Liver (tissue), 8 donors: ENCODE measurements at regions not wholly inside any gene's neighbourhood (a gene's known extent, or its start where the extent isn't known, plus 50 kb on each side); places are given as distances from the start of the nearest gene placed in this dataset.

Experiments
- DNase-seq: peaks from one replicate; pipeline ENCODE4 v3.0.0-alpha.2; 2017; ENCODE audit warnings: low spot score
- H3K27ac ChIP-seq, 2 donors: one replicate each; pipeline ENCODE4 v1.7.0; 2013; ENCODE audit warnings: inconsistent platforms in 2 of 2, low read length in 2 of 2, control low read depth in 1 of 2, low read depth in 1 of 2, mild to moderate bottlenecking in 1 of 2
- H3K27me3 ChIP-seq, 4 donors: one replicate each; pipeline versions ENCODE4 v1.6.1 to v1.7.0; 2013; ENCODE audit warnings: low read length in 3 of 4, inconsistent platforms in 1 of 4, mild to moderate bottlenecking in 1 of 4, moderate library complexity in 1 of 4; ENCODE audit not compliant: control insufficient read depth in 4 of 4, insufficient read depth in 4 of 4
- H3K36me3 ChIP-seq, 4 donors: one replicate each; pipeline versions ENCODE4 v1.6.1 to v1.7.0; 2013; ENCODE audit warnings: low read length in 3 of 4, mild to moderate bottlenecking in 3 of 4, low read depth in 1 of 4, moderate library complexity in 1 of 4; ENCODE audit not compliant: control insufficient read depth in 4 of 4, insufficient read depth in 3 of 4
- H3K4me1 ChIP-seq, 4 donors: one replicate each; pipeline versions ENCODE4 v1.6.1 to v1.7.0; 2013; ENCODE audit warnings: low read length in 3 of 4, mild to moderate bottlenecking in 3 of 4, moderate library complexity in 1 of 4; ENCODE audit not compliant: control insufficient read depth in 4 of 4, insufficient read depth in 4 of 4
- H3K4me3 ChIP-seq, 3 donors: one replicate each; pipeline versions ENCODE4 v1.6.1 to v1.7.0; 2013; ENCODE audit warnings: low read length in 3 of 3, control low read depth in 1 of 3, low read depth in 1 of 3, mild to moderate bottlenecking in 1 of 3
- H3K9ac ChIP-seq, 2 donors: one replicate each; pipeline ENCODE4 v1.7.0; 2013; ENCODE audit warnings: low read length in 2 of 2, mild to moderate bottlenecking in 2 of 2, moderate library complexity in 2 of 2, control low read depth in 1 of 2, low read depth in 1 of 2
- H3K9me3 ChIP-seq, 4 donors: one replicate each; pipeline versions ENCODE4 v1.6.1 to v1.7.0; 2013; ENCODE audit warnings: low read length in 3 of 4; ENCODE audit not compliant: control insufficient read depth in 4 of 4
- CTCF ChIP-seq: fragments of 150-350 bp; IDR thresholded peaks from 2 replicates; pipeline ENCODE4 v1.5.1; 2017; ENCODE audit warnings: improper control_type of control experiment, low read depth, low read length; ENCODE audit not compliant: missing input control
- EGR1 ChIP-seq, 2 donors: IDR thresholded peaks; 2 replicates each; pipeline ENCODE4 v1.6.1; 2016 to 2018; ENCODE audit warnings: antibody characterized with exemption in 2 of 2, low read depth in 2 of 2
- FOXA1 ChIP-seq: IDR thresholded peaks from 2 replicates; pipeline ENCODE4 v1.6.1; 2016; ENCODE audit warnings: antibody characterized with exemption
- FOXA2 ChIP-seq: IDR thresholded peaks from 2 replicates; pipeline ENCODE4 v1.6.1; 2016; ENCODE audit warnings: antibody characterized with exemption
- GABPA ChIP-seq, 2 donors: IDR thresholded peaks in 1 of 2; conservative IDR thresholded peaks in 1 of 2; 2 replicates each; pipeline ENCODE4 v1.6.1; 2016; ENCODE audit warnings: antibody characterized with exemption in 2 of 2, mild to moderate bottlenecking in 1 of 2, moderate library complexity in 1 of 2
- HNF4A ChIP-seq, 2 donors: conservative IDR thresholded peaks; 2 replicates each; pipeline ENCODE4 v1.6.1; 2016; ENCODE audit warnings: antibody characterized with exemption in 2 of 2, mild to moderate bottlenecking in 2 of 2
- HNF4G ChIP-seq: IDR thresholded peaks from 2 replicates; pipeline ENCODE4 v1.6.1; 2016; ENCODE audit warnings: antibody characterized with exemption
- JUND ChIP-seq, 2 donors: IDR thresholded peaks; 2 replicates each; pipeline ENCODE4 v1.6.1; 2016; ENCODE audit warnings: antibody characterized with exemption in 2 of 2
- MAX ChIP-seq: IDR thresholded peaks from 2 replicates; pipeline ENCODE4 v1.6.1; 2016; ENCODE audit warnings: antibody characterized with exemption
- NR2F2 ChIP-seq: IDR thresholded peaks from 2 replicates; pipeline ENCODE4 v1.6.1; 2016; ENCODE audit warnings: antibody characterized with exemption
- RAD21 ChIP-seq, 2 donors: IDR thresholded peaks; 2 replicates each; pipeline ENCODE4 v1.6.1; 2016; ENCODE audit warnings: antibody characterized with exemption in 2 of 2, mild to moderate bottlenecking in 2 of 2
- RXRA ChIP-seq, 2 donors: IDR thresholded peaks; 2 replicates each; pipeline ENCODE4 v1.6.1; 2017 to 2018; ENCODE audit warnings: antibody characterized with exemption in 2 of 2, mild to moderate bottlenecking in 1 of 2
- SP1 ChIP-seq: IDR thresholded peaks from 2 replicates; pipeline ENCODE4 v1.6.1; 2018; ENCODE audit warnings: antibody characterized with exemption, mild to moderate bottlenecking
- TAF1 ChIP-seq: conservative IDR thresholded peaks from 2 replicates; pipeline ENCODE4 v1.6.1; 2016; ENCODE audit warnings: antibody characterized with exemption, mild to moderate bottlenecking
- YY1 ChIP-seq: IDR thresholded peaks from 2 replicates; pipeline ENCODE4 v1.6.1; 2016; ENCODE audit warnings: antibody characterized with exemption, mild to moderate bottlenecking
- WGBS: extraction: QIAGEN DNeasy Blood & Tissue Kit; methylation state at CpG from one replicate; pipeline ENCODE4 v1.1.7; 2013; 5-methylcytosine and 5-hydroxymethylcytosine counted together
- TF ChIP-seq, protein P1 (sequence below): IDR thresholded peaks from 2 replicates; pipeline ENCODE4 v1.6.1; 2016; ENCODE audit warnings: antibody characterized with exemption
- TF ChIP-seq, protein P2 (sequence below): IDR thresholded peaks from 2 replicates; pipeline ENCODE4 v1.6.1; 2016; ENCODE audit warnings: antibody characterized with exemption, mild to moderate bottlenecking
- TF ChIP-seq, protein P3 (sequence below): IDR thresholded peaks from 2 replicates; pipeline ENCODE4 v1.6.1; 2016; ENCODE audit warnings: antibody characterized with exemption
- donor health status: healthy.
- donor health status: healthy.
- donor health status: healthy.
- donor health status: healthy.
- donor health status: healthy.

- peaks cover 0 to 2% (median 0%) of the 10 kb centered on the region in 4 donors for H3K27me3 ChIP-seq
- WGBS, result 25% methylated on average over 3 of the region's 3 CpGs
These were observed 341.1 kb upstream of the SEMA3A start for GRCh38 chr7:84535580-84536270.

DNA sequence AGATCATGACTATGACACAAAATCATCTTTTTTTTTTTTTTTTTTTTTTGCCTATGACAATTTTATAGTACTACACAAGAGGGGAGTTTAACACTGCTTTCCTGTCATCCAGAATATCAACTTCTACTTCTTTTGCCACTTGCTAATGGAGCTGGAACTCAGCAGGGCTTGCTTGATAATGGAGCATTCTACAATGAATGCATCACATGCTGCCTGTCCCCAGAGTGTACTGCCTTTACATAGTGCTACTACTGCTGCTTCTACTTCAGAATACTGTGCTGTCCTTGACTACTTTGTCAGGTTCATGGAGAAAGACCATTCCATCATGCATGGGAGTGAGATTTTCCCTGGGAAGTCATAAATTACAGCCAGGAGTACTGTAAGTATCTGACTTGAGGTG, 338.6 kb upstream of the SEMA3A start:
- Histone ChIP-seq H3K27ac (no peak overlapping the region), H3K4me1 (no peaks in the 10 kb centered on the region), H3K4me3 (no peak overlapping the region), H3K36me3 (no peaks in the 10 kb centered on the region), H3K9ac (no peak overlapping the region), H3K9me3 (no peaks in the 10 kb centered on the region), H3K27me3 (peaks cover 0 to 3% (median 1%) of the 10 kb centered on the region in 4 donors)
- no peak for DNase-seq
- no peak for TF ChIP-seq TAF1
- TF ChIP-seq, protein P1, sequence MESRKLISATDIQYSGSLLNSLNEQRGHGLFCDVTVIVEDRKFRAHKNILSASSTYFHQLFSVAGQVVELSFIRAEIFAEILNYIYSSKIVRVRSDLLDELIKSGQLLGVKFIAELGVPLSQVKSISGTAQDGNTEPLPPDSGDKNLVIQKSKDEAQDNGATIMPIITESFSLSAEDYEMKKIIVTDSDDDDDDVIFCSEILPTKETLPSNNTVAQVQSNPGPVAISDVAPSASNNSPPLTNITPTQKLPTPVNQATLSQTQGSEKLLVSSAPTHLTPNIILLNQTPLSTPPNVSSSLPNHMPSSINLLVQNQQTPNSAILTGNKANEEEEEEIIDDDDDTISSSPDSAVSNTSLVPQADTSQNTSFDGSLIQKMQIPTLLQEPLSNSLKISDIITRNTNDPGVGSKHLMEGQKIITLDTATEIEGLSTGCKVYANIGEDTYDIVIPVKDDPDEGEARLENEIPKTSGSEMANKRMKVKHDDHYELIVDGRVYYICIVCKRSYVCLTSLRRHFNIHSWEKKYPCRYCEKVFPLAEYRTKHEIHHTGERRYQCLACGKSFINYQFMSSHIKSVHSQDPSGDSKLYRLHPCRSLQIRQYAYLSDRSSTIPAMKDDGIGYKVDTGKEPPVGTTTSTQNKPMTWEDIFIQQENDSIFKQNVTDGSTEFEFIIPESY, result no peak
- no peak for TF ChIP-seq HNF4A (conservative IDR thresholded peaks at IDR 0.05)
- TF ChIP-seq, protein P2, sequence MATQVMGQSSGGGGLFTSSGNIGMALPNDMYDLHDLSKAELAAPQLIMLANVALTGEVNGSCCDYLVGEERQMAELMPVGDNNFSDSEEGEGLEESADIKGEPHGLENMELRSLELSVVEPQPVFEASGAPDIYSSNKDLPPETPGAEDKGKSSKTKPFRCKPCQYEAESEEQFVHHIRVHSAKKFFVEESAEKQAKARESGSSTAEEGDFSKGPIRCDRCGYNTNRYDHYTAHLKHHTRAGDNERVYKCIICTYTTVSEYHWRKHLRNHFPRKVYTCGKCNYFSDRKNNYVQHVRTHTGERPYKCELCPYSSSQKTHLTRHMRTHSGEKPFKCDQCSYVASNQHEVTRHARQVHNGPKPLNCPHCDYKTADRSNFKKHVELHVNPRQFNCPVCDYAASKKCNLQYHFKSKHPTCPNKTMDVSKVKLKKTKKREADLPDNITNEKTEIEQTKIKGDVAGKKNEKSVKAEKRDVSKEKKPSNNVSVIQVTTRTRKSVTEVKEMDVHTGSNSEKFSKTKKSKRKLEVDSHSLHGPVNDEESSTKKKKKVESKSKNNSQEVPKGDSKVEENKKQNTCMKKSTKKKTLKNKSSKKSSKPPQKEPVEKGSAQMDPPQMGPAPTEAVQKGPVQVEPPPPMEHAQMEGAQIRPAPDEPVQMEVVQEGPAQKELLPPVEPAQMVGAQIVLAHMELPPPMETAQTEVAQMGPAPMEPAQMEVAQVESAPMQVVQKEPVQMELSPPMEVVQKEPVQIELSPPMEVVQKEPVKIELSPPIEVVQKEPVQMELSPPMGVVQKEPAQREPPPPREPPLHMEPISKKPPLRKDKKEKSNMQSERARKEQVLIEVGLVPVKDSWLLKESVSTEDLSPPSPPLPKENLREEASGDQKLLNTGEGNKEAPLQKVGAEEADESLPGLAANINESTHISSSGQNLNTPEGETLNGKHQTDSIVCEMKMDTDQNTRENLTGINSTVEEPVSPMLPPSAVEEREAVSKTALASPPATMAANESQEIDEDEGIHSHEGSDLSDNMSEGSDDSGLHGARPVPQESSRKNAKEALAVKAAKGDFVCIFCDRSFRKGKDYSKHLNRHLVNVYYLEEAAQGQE, result no peak
- no peak for TF ChIP-seq EGR1 (IDR thresholded peaks at IDR 0.05; ENCODE audit: low read depth in 2 of 2)
- TF ChIP-seq, protein P3, sequence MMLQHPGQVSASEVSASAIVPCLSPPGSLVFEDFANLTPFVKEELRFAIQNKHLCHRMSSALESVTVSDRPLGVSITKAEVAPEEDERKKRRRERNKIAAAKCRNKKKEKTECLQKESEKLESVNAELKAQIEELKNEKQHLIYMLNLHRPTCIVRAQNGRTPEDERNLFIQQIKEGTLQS, result no peak
- no peak for TF ChIP-seq GABPA (IDR thresholded peaks at IDR 0.05 in 1 of 2, conservative IDR thresholded peaks at IDR 0.05 in 1 of 2)
- TF ChIP-seq YY1, result no peak
- no peak for TF ChIP-seq JUND (IDR thresholded peaks at IDR 0.05)
- no peak for TF ChIP-seq MAX
- TF ChIP-seq FOXA1, result no peak
- no peak for TF ChIP-seq HNF4G
- no peak for TF ChIP-seq RAD21 (IDR thresholded peaks at IDR 0.05)
- TF ChIP-seq NR2F2, result no peak
- TF ChIP-seq SP1, result no peak
- TF ChIP-seq RXRA (IDR thresholded peaks at IDR 0.05), result no peak
- no peak for TF ChIP-seq FOXA2
- TF ChIP-seq CTCF, result no peak

More at GRCh38 chr7:84535580-84536270, 341.1 kb upstream of the SEMA3A start:
- TF ChIP-seq GABPA (IDR thresholded peaks at IDR 0.05 in 1 of 2, conservative IDR thresholded peaks at IDR 0.05 in 1 of 2) (no peak), FOXA2 (no peak), NR2F2 (no peak), RAD21 (IDR thresholded peaks at IDR 0.05) (no peak), YY1 (no peak), HNF4A (conservative IDR thresholded peaks at IDR 0.05) (no peak)
- TF ChIP-seq, protein P2, result no peak
- H3K4me1 ChIP-seq, result no peaks in the 10 kb centered on the region
- no peak for DNase-seq
- H3K4me3 ChIP-seq, result no peak overlapping the region
- no peaks in the 10 kb centered on the region for H3K9me3 ChIP-seq
- H3K9ac ChIP-seq, result no peak overlapping the region
- H3K36me3 ChIP-seq, result no peaks in the 10 kb centered on the region
- H3K27ac ChIP-seq, result no peak overlapping the region
